ENCODE measurements at regions not wholly inside any gene's neighbourhood (a gene's known extent, or its start where the extent isn't known, plus 50 kb on each side); places are given as distances from the start of the nearest gene placed in this dataset.

DNA sequence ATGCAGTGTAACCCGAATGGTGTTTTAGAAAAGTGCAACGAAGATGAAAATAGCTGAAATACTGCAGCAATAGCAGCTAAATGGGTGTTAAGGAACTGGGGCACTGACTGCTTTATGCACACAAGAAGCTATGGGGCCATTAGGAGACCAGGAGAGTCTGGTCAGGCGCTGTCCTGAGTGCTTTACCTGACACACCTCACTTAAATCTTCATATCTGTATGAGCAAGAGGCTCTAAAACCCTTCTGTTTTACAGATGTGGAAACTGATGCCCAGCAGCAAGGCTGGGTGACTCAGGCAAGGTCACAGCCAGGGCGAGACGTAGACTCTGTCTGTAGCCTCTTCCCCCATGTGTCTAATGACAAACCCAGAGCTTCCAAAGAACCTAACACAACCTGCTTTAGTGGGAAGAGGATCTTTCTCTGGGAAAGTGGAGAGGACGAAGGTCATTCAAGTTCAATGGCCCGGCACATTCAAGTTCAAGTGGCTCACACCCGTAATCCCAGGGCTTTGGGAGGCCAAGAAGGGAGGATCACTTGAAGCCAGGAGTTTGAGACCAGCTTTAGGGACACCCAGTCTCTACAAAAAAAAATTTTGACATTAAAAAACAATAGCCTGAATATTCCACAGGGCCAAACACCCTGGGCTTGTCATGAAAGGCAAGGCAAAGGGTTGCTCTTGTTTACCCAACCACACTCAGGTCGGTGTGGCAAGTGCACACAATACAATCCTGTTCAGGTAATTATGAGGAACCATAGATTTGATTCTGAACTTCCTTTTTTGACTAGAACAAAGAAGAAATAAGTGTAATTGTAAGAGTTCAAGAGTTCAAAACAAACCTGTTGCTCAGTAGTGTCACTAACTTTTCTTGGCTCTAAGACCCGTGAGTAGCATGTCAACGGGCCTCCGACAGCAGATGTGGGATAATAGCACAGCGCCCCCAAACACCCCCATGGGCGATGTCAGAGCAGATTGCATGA is 53.7 kb upstream of the KLF6 start:
- no peaks in the 10 kb centered on the region for H3K9me3 ChIP-seq (ENCODE audit: severe bottlenecking)

DNA sequence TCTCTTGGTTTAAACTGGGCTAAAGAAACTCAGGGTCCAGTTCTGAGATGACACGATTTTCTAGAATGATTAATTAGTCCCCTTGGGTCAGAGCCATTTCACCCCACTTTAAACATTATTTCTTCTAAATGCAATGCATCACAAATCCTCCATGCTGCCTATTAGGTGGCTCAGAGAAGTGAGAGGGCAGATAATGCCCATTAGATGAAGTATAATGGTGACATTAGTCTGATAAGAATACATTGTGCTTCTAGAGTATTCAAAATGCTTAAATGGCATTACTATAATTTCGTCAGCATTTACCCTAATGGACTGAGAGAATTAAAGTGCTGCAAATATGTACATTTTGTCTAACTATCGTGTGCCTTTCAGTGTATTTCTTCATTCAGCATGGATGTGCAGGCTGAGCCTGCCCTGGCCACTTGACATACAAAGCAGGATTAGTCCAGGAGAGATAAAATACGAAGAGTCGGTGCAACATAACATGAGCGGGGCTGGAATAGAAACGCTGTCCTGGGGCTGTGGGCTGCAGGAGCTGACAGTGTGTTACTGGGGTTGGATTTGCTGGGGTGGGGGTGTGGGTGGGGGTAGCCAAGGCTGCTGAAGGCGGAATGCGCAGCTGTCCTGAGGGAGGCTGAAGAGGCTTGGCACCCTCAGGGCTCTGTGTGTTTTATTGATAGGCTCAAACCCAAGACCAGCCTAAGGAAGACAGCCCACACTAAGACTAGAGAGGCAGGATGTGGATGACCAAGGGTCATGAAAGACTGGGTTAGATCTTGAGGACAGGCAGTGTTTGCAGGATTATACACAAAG is 52.8 kb upstream of the KLF6 start:
- no peaks in the 10 kb centered on the region for H3K4me1 ChIP-seq (ENCODE audit: insufficient read depth, poor library complexity, severe bottlenecking)
- no peaks in the 10 kb centered on the region for H3K27me3 ChIP-seq (ENCODE audit: insufficient read depth, poor library complexity, severe bottlenecking)
- TF ChIP-seq, protein P1, sequence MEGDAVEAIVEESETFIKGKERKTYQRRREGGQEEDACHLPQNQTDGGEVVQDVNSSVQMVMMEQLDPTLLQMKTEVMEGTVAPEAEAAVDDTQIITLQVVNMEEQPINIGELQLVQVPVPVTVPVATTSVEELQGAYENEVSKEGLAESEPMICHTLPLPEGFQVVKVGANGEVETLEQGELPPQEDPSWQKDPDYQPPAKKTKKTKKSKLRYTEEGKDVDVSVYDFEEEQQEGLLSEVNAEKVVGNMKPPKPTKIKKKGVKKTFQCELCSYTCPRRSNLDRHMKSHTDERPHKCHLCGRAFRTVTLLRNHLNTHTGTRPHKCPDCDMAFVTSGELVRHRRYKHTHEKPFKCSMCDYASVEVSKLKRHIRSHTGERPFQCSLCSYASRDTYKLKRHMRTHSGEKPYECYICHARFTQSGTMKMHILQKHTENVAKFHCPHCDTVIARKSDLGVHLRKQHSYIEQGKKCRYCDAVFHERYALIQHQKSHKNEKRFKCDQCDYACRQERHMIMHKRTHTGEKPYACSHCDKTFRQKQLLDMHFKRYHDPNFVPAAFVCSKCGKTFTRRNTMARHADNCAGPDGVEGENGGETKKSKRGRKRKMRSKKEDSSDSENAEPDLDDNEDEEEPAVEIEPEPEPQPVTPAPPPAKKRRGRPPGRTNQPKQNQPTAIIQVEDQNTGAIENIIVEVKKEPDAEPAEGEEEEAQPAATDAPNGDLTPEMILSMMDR (IDR thresholded peaks at IDR 0.05; ENCODE audit: poor library complexity, severe bottlenecking), result no peak
- DNase-seq (ENCODE audit: low spot score) (no peak), ATAC-seq (ENCODE audit: low read depth) (no peak)
- H3K27ac ChIP-seq (ENCODE audit: poor library complexity, severe bottlenecking), result no peak overlapping the region
- H3K36me3 ChIP-seq (ENCODE audit: low read depth), result no peaks in the 10 kb centered on the region
- H3K9me3 ChIP-seq (ENCODE audit: severe bottlenecking), result no peaks in the 10 kb centered on the region
- no peak overlapping the region for H3K4me3 ChIP-seq (ENCODE audit: severe bottlenecking)

More for the DNA sequence above, 53.7 kb upstream of the KLF6 start:
- H3K27me3 ChIP-seq (ENCODE audit: insufficient read depth, poor library complexity, severe bottlenecking), result no peaks in the 10 kb centered on the region
- H3K4me1 ChIP-seq (ENCODE audit: insufficient read depth, poor library complexity, severe bottlenecking), result no peaks in the 10 kb centered on the region
- DNase-seq (ENCODE audit: low spot score) (no peak), ATAC-seq (ENCODE audit: low read depth) (no peak)
- H3K4me3 ChIP-seq (ENCODE audit: severe bottlenecking), result no peak overlapping the region
- no peak overlapping the region for H3K27ac ChIP-seq (ENCODE audit: poor library complexity, severe bottlenecking)
- H3K36me3 ChIP-seq (ENCODE audit: low read depth), result no peaks in the 10 kb centered on the region
- TF ChIP-seq, protein P1 (IDR thresholded peaks at IDR 0.05; ENCODE audit: poor library complexity, severe bottlenecking), result no peak

DNA sequence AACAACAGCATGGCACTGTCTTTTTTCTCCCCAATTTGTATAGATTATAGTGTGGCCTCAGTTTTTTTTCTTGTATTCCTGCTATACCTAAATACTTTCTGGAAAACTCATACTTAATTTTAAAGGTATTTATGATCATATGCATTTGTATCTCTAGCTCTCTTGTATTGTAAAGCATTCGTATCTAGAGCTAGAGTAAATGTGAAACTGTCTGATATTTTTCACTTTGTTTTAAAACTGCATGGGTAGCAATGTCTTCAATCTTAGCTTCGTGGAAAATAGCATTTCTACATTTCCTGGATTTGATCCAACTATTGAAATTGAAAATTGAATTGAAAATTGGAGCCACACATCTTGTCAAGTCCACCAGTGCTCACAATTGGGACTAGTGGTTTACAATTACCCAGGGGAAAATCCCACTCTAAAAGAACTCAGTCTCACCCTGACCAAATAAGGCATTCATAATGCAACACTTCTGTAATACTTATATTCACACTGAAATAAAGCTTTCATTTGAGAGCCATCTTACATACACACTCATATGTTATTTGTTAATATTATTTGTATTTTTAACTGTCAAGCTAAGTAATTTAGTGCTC is 51.3 kb upstream of the KLF6 start:
- ATAC-seq (ENCODE audit: low read depth) (no peak), DNase-seq (ENCODE audit: low spot score) (no peak)
- Histone ChIP-seq H3K27me3 (ENCODE audit: insufficient read depth, poor library complexity, severe bottlenecking) (no peaks in the 10 kb centered on the region), H3K4me3 (ENCODE audit: severe bottlenecking) (no peak overlapping the region), H3K36me3 (ENCODE audit: low read depth) (no peaks in the 10 kb centered on the region), H3K9me3 (ENCODE audit: severe bottlenecking) (no peaks in the 10 kb centered on the region), H3K27ac (ENCODE audit: poor library complexity, severe bottlenecking) (no peak overlapping the region), H3K4me1 (ENCODE audit: insufficient read depth, poor library complexity, severe bottlenecking) (no peaks in the 10 kb centered on the region)
- TF ChIP-seq, protein P1 (IDR thresholded peaks at IDR 0.05; ENCODE audit: poor library complexity, severe bottlenecking), result no peak

DNA sequence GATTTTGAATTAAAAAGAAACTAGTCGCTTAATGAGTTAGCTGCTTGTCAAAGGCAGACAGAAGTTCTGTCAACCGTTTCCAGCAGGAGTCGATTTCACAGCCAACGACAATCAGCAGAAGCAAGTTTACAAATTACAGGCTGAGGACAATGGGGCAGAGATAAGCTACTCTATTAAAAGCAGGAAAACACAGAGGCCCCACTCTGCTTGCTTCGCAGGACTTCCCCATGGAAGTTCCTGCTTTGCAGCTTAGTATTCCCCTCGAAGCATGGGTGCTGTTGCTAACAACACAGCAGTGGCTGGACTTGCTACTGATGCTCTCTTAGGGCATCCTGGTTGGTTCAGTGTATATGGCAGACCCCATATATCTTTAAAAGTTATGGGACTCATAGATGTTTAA is 50.8 kb upstream of the KLF6 start:
- DNase-seq (ENCODE audit: low spot score) (no peak), ATAC-seq (ENCODE audit: low read depth) (no peak)
- no peaks in the 10 kb centered on the region for H3K27me3 ChIP-seq (ENCODE audit: insufficient read depth, poor library complexity, severe bottlenecking)
- no peaks in the 10 kb centered on the region for H3K4me1 ChIP-seq (ENCODE audit: insufficient read depth, poor library complexity, severe bottlenecking)
- H3K36me3 ChIP-seq (ENCODE audit: low read depth), result no peaks in the 10 kb centered on the region
- no peak overlapping the region for H3K4me3 ChIP-seq (ENCODE audit: severe bottlenecking)
- TF ChIP-seq, protein P1 (IDR thresholded peaks at IDR 0.05; ENCODE audit: poor library complexity, severe bottlenecking), result no peak
- no peaks in the 10 kb centered on the region for H3K9me3 ChIP-seq (ENCODE audit: severe bottlenecking)
- no peak overlapping the region for H3K27ac ChIP-seq (ENCODE audit: poor library complexity, severe bottlenecking)

Measured in RWPE2 (cell line).